ENCODE measurements at regions not wholly inside any gene's neighbourhood (a gene's known extent, or its start where the extent isn't known, plus 50 kb on each side); places are given as distances from the start of the nearest gene placed in this dataset.

DNA sequence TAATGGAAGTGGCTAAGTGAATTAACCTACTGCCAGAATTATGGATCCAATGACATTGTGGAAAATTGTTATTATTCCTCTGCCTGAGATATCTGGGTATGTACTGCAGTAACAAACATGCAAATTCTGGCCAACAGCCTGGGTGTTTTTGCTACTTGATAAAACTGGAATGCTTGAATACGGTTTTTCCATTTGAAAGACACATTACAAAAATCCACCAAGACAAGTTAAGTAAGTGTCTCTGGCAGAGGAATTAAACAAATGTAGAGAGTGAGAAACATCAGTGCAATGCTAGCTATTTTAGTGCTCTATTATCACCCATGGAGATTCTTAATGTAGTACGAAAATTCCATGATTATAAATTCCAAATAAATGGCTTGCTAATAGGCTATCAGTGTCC, 312.4 kb upstream of the MEIS1 start:
- TF ChIP-seq, protein P1, sequence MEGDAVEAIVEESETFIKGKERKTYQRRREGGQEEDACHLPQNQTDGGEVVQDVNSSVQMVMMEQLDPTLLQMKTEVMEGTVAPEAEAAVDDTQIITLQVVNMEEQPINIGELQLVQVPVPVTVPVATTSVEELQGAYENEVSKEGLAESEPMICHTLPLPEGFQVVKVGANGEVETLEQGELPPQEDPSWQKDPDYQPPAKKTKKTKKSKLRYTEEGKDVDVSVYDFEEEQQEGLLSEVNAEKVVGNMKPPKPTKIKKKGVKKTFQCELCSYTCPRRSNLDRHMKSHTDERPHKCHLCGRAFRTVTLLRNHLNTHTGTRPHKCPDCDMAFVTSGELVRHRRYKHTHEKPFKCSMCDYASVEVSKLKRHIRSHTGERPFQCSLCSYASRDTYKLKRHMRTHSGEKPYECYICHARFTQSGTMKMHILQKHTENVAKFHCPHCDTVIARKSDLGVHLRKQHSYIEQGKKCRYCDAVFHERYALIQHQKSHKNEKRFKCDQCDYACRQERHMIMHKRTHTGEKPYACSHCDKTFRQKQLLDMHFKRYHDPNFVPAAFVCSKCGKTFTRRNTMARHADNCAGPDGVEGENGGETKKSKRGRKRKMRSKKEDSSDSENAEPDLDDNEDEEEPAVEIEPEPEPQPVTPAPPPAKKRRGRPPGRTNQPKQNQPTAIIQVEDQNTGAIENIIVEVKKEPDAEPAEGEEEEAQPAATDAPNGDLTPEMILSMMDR (conservative IDR thresholded peaks at IDR 0.05; ENCODE audit: low read depth, low read length): no peak
- no peak for TF ChIP-seq EZH2 (IDR thresholded peaks at IDR 0.05; ENCODE audit: borderline replicate concordance, low read depth, low read length, poor library complexity, severe bottlenecking)
- no peak for DNase-seq (ENCODE audit: low spot score)
- Histone ChIP-seq H3K4me1 (ENCODE audit: insufficient read depth, low read length, poor library complexity, severe bottlenecking) (no peaks in the 10 kb centered on the region), H3K4me3 (ENCODE audit: low read depth, low read length, poor library complexity, severe bottlenecking) (no peak overlapping the region), H3K27me3 (replicated peaks; ENCODE audit: insufficient read depth, low read depth, low read length, poor library complexity) (no peaks in the 10 kb centered on the region), H3K36me3 (ENCODE audit: insufficient read depth, low read length, poor library complexity, severe bottlenecking) (no peaks in the 10 kb centered on the region), H3K9me3 (ENCODE audit: low read depth, low read length, poor library complexity, severe bottlenecking) (no peaks in the 10 kb centered on the region), H3K27ac (ENCODE audit: low read depth, low read length, poor library complexity, severe bottlenecking) (no peak overlapping the region)
- BruUV-seq (replicated peaks): no TSS peak
- intact Hi-C loops (cut with micrococcal nuclease; ENCODE audit: unreplicated experiment): no loop called here
- CTCF ChIA-PET: no interaction called here
- POLR2A ChIA-PET (ENCODE audit: low non-redundant PET): interaction anchor here (0.6 kb wide), 1 partner anchor 824 kb away, joined by 5 read pairs; no protein-coding TSS in a partner anchor

DNA sequence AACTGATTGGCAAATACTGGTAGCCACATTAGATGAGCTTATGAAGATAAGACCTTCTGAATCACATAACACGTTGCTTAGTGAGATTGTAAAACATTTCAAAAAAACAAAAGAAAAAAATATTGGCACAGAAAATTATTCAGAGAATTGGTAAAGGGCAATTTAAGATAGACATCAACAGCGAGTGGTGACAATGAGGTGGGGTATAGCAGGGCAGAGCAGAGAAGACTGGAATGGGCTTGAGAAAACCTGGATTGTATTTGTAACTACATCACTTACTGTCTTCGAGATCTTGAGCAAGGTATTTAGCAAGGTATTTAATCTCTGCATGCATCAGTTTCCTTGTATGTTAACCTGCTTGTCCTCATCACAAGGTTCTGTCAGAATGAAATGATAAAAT, 313.0 kb upstream of the MEIS1 start:
- intact Hi-C loops (cut with micrococcal nuclease; ENCODE audit: unreplicated experiment): no loop called here
- CTCF ChIA-PET: no interaction called here
- TF ChIP-seq EZH2 (IDR thresholded peaks at IDR 0.05; ENCODE audit: borderline replicate concordance, low read depth, low read length, poor library complexity, severe bottlenecking): no peak
- TF ChIP-seq, protein P1 (conservative IDR thresholded peaks at IDR 0.05; ENCODE audit: low read depth, low read length): no peak
- no peaks in the 10 kb centered on the region for H3K4me1 ChIP-seq (ENCODE audit: insufficient read depth, low read length, poor library complexity, severe bottlenecking)
- no peak overlapping the region for H3K27ac ChIP-seq (ENCODE audit: low read depth, low read length, poor library complexity, severe bottlenecking)
- H3K36me3 ChIP-seq (ENCODE audit: insufficient read depth, low read length, poor library complexity, severe bottlenecking): no peaks in the 10 kb centered on the region
- no TSS peak for BruUV-seq (replicated peaks)
- no peak overlapping the region for H3K4me3 ChIP-seq (ENCODE audit: low read depth, low read length, poor library complexity, severe bottlenecking)
- H3K9me3 ChIP-seq (ENCODE audit: low read depth, low read length, poor library complexity, severe bottlenecking): no peaks in the 10 kb centered on the region
- no peak for DNase-seq (ENCODE audit: low spot score)
- no peaks in the 10 kb centered on the region for H3K27me3 ChIP-seq (replicated peaks; ENCODE audit: insufficient read depth, low read depth, low read length, poor library complexity)
- POLR2A ChIA-PET (ENCODE audit: low non-redundant PET): no interaction called here

DNA sequence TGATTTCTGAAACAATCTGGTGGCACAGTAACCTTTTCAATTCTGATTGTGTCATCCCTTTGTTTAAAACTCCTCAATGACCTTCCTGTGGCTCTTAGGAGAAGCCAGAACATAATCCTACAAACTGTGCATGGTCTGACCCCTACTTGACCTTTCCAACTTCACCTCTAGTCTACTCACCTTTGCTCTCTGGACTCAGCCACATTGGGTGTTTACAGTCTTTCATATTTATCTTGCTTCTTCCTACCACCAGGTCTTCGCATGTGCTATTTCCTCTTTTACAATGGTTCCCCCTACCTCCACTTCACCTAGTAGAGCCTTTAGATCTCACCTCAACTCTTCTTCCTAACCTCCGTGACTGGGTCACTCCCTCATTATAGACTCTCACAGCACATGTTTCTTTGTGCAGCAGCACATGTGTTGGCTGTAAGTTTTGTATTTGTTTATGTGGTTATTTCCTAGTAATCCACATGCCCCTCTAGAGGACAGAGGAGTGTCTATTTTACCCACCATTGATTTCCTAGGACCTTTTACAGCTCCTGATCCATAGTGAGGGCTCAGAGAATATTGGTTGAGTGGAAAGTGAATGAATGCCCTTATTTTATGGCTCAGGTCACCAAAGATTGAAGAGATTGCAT, 320.8 kb upstream of the MEIS1 start:
- H3K36me3 ChIP-seq (ENCODE audit: insufficient read depth, low read length, poor library complexity, severe bottlenecking): no peaks in the 10 kb centered on the region
- no TSS peak for BruUV-seq (replicated peaks)
- intact Hi-C loops (cut with micrococcal nuclease; ENCODE audit: unreplicated experiment): no loop called here
- no peak for DNase-seq (ENCODE audit: low spot score)
- H3K27ac ChIP-seq (ENCODE audit: low read depth, low read length, poor library complexity, severe bottlenecking): no peak overlapping the region
- CTCF ChIA-PET: no interaction called here
- H3K4me1 ChIP-seq (ENCODE audit: insufficient read depth, low read length, poor library complexity, severe bottlenecking): no peaks in the 10 kb centered on the region
- no peak overlapping the region for H3K4me3 ChIP-seq (ENCODE audit: low read depth, low read length, poor library complexity, severe bottlenecking)
- H3K27me3 ChIP-seq (replicated peaks; ENCODE audit: insufficient read depth, low read depth, low read length, poor library complexity): no peaks in the 10 kb centered on the region
- H3K9me3 ChIP-seq (ENCODE audit: low read depth, low read length, poor library complexity, severe bottlenecking): no peaks in the 10 kb centered on the region
- TF ChIP-seq, protein P1 (conservative IDR thresholded peaks at IDR 0.05; ENCODE audit: low read depth, low read length): no peak
- POLR2A ChIA-PET (ENCODE audit: low non-redundant PET): no interaction called here
